ENCODE measurements at regions not wholly inside any gene's neighbourhood (a gene's known extent, or its start where the extent isn't known, plus 50 kb on each side); places are given as distances from the start of the nearest gene placed in this dataset.

DNA sequence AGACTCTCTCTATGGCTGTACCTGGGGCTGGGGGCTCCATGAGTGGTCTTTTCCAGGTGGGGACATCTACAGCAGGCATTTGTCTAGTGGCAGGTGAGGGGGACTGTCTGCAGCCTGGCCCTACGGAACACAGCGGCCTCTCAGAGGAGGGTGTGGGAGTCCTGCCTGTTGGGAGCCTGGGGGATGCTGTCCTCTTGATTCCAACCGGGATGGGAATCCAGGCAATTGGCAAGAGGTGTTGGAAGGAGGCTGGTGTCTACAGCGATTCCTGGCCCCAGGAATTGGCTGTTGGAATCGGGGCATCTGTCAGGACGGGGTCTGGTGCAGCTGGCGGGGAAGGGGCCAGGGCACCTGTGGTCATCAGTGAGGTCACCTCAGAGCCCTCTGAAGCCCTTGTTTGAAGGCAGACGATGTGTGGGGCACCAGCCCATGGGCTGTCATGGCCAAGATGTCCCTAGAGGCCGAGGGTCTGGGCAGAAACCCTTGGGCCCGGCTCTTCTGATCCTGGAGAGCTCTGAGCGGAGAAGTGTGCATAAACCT, 386.3 kb downstream of the TMEM121 start:
- TF ChIP-seq JUND (IDR thresholded peaks at IDR 0.05; ENCODE audit: low read length) (no peak), TAF1 (IDR thresholded peaks at IDR 0.05; ENCODE audit: low read depth, low read length) (no peak), POLR2A (IDR thresholded peaks at IDR 0.05; ENCODE audit: control extremely low read depth in 1 of 2, low read depth in 2 of 2, low read length in 2 of 2) (no peak)

Measured in H1 (cell line).